DOHH2 (cell line): ENCODE measurements at regions not wholly inside any gene's neighbourhood (a gene's known extent, or its start where the extent isn't known, plus 50 kb on each side); places are given as distances from the start of the nearest gene placed in this dataset.

Source experiments
- EZH2phosphoT487 ChIP-seq: fragments of 200-600 bp; sonication (generic); IDR thresholded peaks from 2 replicates; pipeline ENCODE4 v1.6.1; 2017; ENCODE audit warnings: borderline replicate concordance, mild to moderate bottlenecking, antibody characterized with exemption, low read length, moderate library complexity, mixed read lengths
- TF ChIP-seq, protein P1 (sequence below): fragments of 200-600 bp; sonication (generic); IDR thresholded peaks from one replicate; pipeline ENCODE4 v1.5.1; 2014; ENCODE audit warnings: antibody characterized with exemption, mild to moderate bottlenecking, low read depth, low read length; ENCODE audit not compliant: poor library complexity, severe bottlenecking

- TF ChIP-seq, protein P1, sequence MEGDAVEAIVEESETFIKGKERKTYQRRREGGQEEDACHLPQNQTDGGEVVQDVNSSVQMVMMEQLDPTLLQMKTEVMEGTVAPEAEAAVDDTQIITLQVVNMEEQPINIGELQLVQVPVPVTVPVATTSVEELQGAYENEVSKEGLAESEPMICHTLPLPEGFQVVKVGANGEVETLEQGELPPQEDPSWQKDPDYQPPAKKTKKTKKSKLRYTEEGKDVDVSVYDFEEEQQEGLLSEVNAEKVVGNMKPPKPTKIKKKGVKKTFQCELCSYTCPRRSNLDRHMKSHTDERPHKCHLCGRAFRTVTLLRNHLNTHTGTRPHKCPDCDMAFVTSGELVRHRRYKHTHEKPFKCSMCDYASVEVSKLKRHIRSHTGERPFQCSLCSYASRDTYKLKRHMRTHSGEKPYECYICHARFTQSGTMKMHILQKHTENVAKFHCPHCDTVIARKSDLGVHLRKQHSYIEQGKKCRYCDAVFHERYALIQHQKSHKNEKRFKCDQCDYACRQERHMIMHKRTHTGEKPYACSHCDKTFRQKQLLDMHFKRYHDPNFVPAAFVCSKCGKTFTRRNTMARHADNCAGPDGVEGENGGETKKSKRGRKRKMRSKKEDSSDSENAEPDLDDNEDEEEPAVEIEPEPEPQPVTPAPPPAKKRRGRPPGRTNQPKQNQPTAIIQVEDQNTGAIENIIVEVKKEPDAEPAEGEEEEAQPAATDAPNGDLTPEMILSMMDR: no peak
- TF ChIP-seq EZH2phosphoT487: no peak
Observed at GRCh38 chr10:109783286-109783685, 140.0 kb downstream of the XPNPEP1 start.
